Effector memory CD8-positive, alpha-beta T cell (primary cell): ENCODE measurements at regions not wholly inside any gene's neighbourhood (a gene's known extent, or its start where the extent isn't known, plus 50 kb on each side); places are given as distances from the start of the nearest gene placed in this dataset.

ENCODE experiments used
- ATAC-seq: fragments of 150-1000 bp; cut with Tn5 transposase; replicated peaks from 2 replicates; pipeline ENCODE4 v1.10.0; 2021; ENCODE audit warnings: mild to moderate bottlenecking, moderate library complexity
- DNase-seq, 3 experiments: peaks; one replicate each; pipeline ENCODE4 v3.0.0; 2021
- H3K27ac Mint-ChIP-seq, 2 donors: one replicate each; pipeline ENCODE4 v1.8.0; 2022; ENCODE audit warnings: mild to moderate bottlenecking in 2 of 2, mixed read lengths in 2 of 2, moderate library complexity in 2 of 2
- H3K27me3 Mint-ChIP-seq, 2 donors: one replicate each; pipeline ENCODE4 v1.8.0; 2022; ENCODE audit warnings: mixed read lengths in 2 of 2
- H3K36me3 Mint-ChIP-seq: one replicate; pipeline ENCODE4 v1.8.0; 2022; ENCODE audit warnings: mild to moderate bottlenecking, moderate library complexity, mixed read lengths; ENCODE audit not compliant: insufficient read depth
- H3K4me1 Mint-ChIP-seq, 2 donors: one replicate each; pipeline ENCODE4 v1.8.0; 2022; ENCODE audit warnings: low read depth in 2 of 2, mixed read lengths in 2 of 2
- H3K4me3 Mint-ChIP-seq, 2 donors: one replicate each; pipeline ENCODE4 v1.8.0; 2022; ENCODE audit warnings: mild to moderate bottlenecking in 2 of 2, mixed read lengths in 2 of 2, moderate library complexity in 2 of 2
- H3K9me3 Mint-ChIP-seq, 2 donors: one replicate each; pipeline ENCODE4 v1.8.0; 2022; ENCODE audit warnings: mixed read lengths in 2 of 2

DNA sequence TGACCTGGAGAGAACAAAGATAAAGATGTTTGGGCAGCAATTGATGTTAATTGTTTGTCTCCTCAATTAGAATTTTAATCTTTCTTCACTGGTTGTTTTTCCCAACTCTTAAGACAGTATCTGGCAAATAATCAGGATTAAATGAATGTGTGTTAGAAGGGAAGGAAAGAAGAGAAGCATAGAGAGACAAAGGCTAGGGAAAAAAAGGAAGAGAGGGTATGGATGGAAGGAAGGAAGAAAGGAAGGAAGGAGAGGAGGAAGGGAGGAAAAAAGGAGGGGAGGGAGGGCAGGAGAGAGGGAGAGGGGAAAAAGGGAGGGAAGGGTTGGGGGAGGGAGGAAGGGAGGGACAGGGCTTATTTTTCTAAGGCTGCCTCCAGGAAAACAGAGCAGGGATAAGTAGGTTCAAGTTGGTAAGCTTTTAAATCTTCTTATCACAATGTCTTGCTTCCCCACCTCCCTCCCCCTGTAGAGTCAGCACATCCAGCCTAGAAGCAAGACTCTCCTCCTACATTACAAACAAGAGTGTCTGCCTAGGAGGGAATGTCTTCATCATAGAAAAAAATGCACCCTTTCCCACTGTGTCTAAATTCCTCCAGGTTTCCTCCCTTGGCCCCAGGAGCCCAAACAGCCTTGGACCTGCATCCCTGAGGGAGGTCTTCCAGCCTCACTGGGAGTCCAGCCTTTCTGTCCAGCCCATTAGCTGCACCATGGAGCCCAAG lies 447.8 kb upstream of the JARID2 start:
- Mint-ChIP-seq H3K27ac (no peak overlapping the region), H3K9me3 (no peaks in the 10 kb centered on the region)
- ATAC-seq: no peak

DNA sequence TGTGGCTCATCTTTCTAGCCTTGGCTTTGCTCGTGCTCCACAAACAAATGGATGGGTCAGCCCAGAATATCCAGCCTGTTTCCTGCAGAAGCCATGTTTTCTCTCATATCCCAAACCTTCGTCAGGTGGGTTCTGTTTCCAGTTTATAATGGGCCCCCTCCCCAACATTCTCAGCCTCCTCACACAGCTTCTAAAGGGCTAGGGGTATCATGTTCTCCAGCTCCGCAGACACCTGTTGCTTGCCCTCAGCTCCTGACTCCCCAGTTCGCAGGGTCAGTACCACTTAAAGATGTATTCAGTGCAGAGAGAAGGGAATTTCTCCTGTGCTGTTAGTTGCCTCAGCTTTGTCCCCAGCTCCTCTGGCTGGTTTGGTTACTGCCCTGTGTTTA lies 447.3 kb upstream of the JARID2 start:
- H3K36me3 Mint-ChIP-seq: no peaks in the 10 kb centered on the region
- DNase-seq (no peak), ATAC-seq (no peak)
- no peak overlapping the region for H3K4me3 Mint-ChIP-seq
- H3K27me3 Mint-ChIP-seq: peaks cover 18 to 34% of the 10 kb centered on the region in 2 donors
- no peaks in the 10 kb centered on the region for H3K9me3 Mint-ChIP-seq
- H3K27ac Mint-ChIP-seq: no peak overlapping the region
- H3K4me1 Mint-ChIP-seq: peaks cover 0 to 7% of the 10 kb centered on the region in 2 donors

More for the DNA sequence above, 447.8 kb upstream of the JARID2 start:
- Mint-ChIP-seq H3K4me1 (peaks cover 0 to 6% of the 10 kb centered on the region in 2 donors), H3K4me3 (no peak overlapping the region), H3K27me3 (peaks cover 13 to 28% of the 10 kb centered on the region in 2 donors), H3K36me3 (no peaks in the 10 kb centered on the region)
- no peak for DNase-seq

DNA sequence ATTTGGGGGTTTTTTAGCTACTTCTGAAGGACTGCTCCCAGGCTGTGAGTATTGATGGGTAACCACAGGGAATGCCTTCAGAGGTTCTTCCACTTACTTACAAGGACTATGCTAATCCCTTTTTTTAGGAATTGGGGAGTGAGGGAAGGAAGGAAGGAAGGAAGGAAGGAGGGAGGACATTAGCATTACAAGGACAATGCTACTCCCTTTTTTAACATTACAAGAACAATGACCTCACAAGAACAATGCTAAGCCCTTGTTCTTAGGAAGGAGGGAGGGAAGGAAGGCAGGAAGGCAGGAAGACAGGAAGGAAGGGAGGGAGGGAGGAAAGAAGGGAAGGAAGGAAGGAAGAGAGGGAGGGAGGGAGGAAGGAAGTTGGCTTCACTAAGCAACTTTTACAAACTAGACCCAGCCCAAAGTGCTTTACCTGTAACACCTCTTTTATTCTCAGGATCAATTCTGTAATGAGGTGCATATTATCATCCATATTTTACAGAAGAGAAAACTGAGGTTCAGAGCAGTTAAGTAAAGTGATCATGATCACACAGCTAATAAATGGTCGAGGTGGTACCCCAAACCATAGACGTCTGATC lies 446.8 kb upstream of the JARID2 start:
- H3K4me1 Mint-ChIP-seq: peaks cover 0 to 7% of the 10 kb centered on the region in 2 donors
- no peak overlapping the region for H3K27ac Mint-ChIP-seq
- H3K27me3 Mint-ChIP-seq: peaks cover 19 to 39% of the 10 kb centered on the region in 2 donors
- ATAC-seq (no peak), DNase-seq (no peak)
- no peaks in the 10 kb centered on the region for H3K36me3 Mint-ChIP-seq
- H3K9me3 Mint-ChIP-seq: no peaks in the 10 kb centered on the region
- H3K4me3 Mint-ChIP-seq: no peak overlapping the region

DNA sequence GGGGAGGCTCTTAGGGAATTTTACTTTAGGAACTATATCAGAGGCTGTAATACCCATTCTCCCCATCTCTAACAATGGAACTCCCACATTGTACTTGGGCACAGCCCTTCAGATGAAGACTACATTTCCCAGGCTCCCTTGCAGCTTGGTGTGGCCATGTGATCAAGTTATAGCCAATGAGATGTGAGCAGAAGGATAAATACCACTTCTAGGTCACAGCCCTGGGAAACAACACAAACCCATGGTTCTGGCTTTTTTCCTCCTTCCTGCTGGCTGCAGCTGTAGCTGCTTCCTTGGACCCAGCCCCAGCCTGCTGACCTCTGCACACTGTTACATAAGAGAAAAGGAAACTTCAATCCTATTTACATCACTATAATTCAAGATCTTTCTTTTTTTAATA lies 445.9 kb upstream of the JARID2 start:
- H3K4me3 Mint-ChIP-seq: no peak overlapping the region
- ATAC-seq (peak; percentile 75), DNase-seq (peak in 1 of 3 experiments; percentile 3)
- H3K4me1 Mint-ChIP-seq: peaks cover 0 to 7% of the 10 kb centered on the region in 2 donors
- H3K27me3 Mint-ChIP-seq: peaks cover 19 to 39% of the 10 kb centered on the region in 2 donors
- H3K36me3 Mint-ChIP-seq: no peaks in the 10 kb centered on the region
- no peaks in the 10 kb centered on the region for H3K9me3 Mint-ChIP-seq
- no peak overlapping the region for H3K27ac Mint-ChIP-seq

DNA sequence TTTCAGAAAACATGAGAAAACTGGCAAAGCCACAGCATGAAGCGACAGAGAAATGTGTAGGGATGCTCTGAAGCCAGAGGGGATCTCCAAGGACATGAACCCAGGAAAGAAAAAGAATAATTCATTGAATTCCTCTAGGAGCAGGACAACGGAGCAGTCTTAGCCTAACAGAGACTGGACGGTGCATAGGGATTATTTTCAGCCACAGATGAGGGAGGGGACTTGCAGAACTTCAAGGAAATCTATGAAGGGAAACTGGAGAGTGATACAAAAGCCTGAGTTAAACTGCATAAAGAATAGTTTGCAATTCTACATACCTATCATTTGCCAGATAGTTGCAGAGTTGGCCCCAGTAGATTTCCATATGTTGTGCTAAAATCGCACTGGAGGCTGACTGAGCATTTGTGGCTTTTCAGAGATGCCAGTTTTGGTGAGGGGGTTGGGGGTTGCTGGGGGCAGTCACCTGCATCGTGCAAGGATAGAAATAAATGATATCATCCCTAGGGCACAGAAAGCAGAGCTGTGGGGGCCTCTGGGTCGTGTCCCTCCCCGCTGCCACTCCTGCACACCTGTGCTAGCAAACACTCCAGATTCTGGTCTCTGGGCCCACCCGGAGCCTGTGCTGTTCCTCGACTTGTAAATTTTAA lies 443.2 kb upstream of the JARID2 start:
- DNase-seq (no peak), ATAC-seq (no peak)
- H3K27me3 Mint-ChIP-seq: peaks cover 19 to 39% of the 10 kb centered on the region in 2 donors
- no peak overlapping the region for H3K27ac Mint-ChIP-seq
- no peaks in the 10 kb centered on the region for H3K9me3 Mint-ChIP-seq
- H3K36me3 Mint-ChIP-seq: no peaks in the 10 kb centered on the region
- no peak overlapping the region for H3K4me3 Mint-ChIP-seq
- H3K4me1 Mint-ChIP-seq: peaks cover 0 to 7% of the 10 kb centered on the region in 2 donors

DNA sequence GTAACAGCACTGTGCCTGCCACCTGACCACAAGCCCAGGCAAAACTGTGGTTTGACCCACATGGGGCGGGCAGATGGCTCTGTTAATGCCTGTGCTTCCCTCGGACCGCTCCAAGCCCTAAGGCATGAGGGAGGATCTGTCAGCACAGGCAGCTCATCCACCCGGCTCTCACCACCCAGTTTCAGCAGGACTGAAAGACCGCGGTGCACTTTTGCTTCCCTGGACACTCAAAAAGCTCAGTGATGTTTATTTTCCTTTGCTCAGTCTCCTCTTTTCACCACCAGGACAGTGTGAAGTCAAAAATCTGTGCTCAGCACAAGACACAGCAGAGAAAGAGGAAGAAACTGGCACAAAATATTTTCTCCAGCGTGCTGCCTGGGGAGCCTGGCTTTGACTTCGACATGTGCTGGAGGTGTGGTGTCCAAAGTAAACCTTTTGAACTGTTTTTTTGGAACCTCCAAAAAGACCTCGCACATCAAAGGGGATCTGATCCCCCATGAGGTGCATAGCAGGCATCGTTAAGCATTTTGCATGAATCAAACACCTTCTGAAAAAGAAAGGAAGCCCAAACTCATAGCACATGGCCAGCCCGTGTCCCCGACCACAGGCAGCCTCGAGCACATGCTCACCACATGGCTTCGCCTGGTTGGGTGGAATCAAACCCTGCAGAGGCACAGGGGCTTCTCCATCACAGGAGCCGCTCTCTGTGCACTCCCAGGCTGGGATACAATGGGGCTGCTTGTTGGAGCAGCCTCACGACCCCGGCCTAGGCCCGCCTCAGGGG lies 441.7 kb upstream of the JARID2 start:
- no peaks in the 10 kb centered on the region for H3K9me3 Mint-ChIP-seq
- DNase-seq (no peak), ATAC-seq (no peak)
- peaks cover 19 to 28% of the 10 kb centered on the region in 2 donors for H3K27me3 Mint-ChIP-seq
- H3K4me3 Mint-ChIP-seq: no peak overlapping the region
- no peak overlapping the region for H3K27ac Mint-ChIP-seq
- H3K36me3 Mint-ChIP-seq: no peaks in the 10 kb centered on the region
- H3K4me1 Mint-ChIP-seq: peaks cover 0 to 5% of the 10 kb centered on the region in 2 donors

DNA sequence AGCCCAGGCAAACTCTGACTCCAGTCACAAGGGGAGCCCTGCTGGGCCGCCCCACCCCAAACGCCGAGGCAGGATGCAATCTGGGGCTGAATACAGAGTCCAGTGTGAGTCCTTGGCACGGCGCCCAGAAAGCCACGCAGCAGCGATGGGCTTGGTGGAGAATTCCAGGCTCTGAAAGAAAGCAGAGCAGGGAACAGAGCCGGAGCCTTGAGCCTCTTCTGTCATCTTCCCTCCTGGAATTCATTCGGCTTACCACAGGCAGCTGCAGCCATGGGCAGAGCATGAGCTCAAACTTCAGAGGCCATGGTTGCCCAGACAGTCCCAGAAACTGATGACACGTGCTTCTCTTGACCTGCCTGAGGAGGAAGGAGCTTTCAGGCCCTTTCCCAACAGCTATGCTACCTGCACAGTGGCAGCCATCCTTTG lies 441.1 kb upstream of the JARID2 start:
- peaks cover 19 to 27% of the 10 kb centered on the region in 2 donors for H3K27me3 Mint-ChIP-seq
- DNase-seq (no peak), ATAC-seq (no peak)
- H3K36me3 Mint-ChIP-seq: no peaks in the 10 kb centered on the region
- no peak overlapping the region for H3K27ac Mint-ChIP-seq
- peaks cover 0 to 5% of the 10 kb centered on the region in 2 donors for H3K4me1 Mint-ChIP-seq
- no peak overlapping the region for H3K4me3 Mint-ChIP-seq
- H3K9me3 Mint-ChIP-seq: no peaks in the 10 kb centered on the region

DNA sequence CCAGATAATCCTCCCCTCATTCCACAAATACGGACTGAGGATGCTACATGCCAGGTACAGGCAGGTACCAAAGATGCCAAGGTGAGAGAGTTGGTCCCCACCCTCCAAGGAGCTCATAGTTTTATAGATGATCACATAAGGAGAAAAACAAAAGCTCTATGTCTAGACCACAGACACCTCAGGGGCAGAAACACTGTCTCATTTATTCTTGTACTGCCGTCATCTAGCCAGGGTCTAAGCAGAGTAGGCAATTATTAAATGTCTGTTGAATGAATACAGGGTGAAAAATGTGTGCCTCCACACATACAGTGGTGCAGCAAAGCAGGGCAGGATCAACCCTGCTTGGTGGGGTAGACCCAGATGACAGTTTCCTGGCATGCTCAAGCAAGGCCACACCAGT lies 439.8 kb upstream of the JARID2 start:
- Mint-ChIP-seq H3K36me3 (no peaks in the 10 kb centered on the region), H3K4me1 (peaks cover 0 to 1% of the 10 kb centered on the region in 2 donors), H3K9me3 (no peaks in the 10 kb centered on the region), H3K27ac (no peak overlapping the region), H3K27me3 (peaks cover 18 to 27% of the 10 kb centered on the region in 2 donors), H3K4me3 (no peak overlapping the region)
- DNase-seq (no peak), ATAC-seq (no peak)

DNA sequence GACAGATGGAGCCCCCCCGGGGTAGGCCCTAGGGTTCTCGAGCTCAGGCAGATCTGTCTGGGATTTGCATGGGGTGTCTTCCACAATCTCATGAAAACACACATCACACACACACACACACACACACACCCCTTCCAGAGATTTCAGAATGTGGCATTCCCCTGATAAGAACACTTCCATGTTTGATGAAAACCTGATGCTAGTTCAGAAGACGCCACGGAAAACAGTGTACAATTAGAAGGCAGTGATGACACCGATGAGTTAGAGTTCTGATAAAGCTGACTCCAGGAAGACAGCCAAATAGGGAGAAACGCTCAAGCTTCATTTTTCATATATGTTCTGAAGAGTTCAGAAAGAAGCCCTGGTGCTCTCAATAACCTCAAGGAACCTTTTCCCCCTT lies 438.7 kb upstream of the JARID2 start:
- peaks cover 0 to 1% of the 10 kb centered on the region in 2 donors for H3K4me1 Mint-ChIP-seq
- H3K27ac Mint-ChIP-seq: no peak overlapping the region
- peaks cover 11 to 18% of the 10 kb centered on the region in 2 donors for H3K27me3 Mint-ChIP-seq
- H3K36me3 Mint-ChIP-seq: no peaks in the 10 kb centered on the region
- no peaks in the 10 kb centered on the region for H3K9me3 Mint-ChIP-seq
- DNase-seq: no peak
- no peak for ATAC-seq
- H3K4me3 Mint-ChIP-seq: no peak overlapping the region

DNA sequence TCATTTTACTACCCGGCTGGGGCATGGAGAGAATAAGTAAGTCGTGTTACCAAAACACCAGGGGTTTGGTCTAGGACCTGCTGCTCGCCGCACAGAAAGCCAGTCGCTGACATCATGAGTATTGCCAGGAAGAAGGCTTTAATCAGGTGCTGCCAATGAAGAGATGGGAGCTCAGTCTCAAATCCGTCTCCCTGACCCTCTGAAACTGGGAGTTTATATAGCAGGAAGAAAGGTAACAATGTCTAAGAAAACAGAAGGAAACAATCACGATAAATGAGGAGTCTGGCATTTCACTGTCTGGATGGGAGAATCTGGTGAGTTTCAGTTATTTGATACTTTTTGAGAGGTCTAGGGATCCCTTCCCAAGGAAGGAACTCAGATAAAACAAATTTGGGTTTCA lies 437.9 kb upstream of the JARID2 start:
- Mint-ChIP-seq H3K36me3 (no peaks in the 10 kb centered on the region), H3K4me3 (no peak overlapping the region), H3K27me3 (peaks cover 6 to 12% of the 10 kb centered on the region in 2 donors), H3K9me3 (no peaks in the 10 kb centered on the region), H3K4me1 (peaks cover 0 to 1% of the 10 kb centered on the region in 2 donors), H3K27ac (no peak overlapping the region)
- DNase-seq: no peak
- no peak for ATAC-seq

DNA sequence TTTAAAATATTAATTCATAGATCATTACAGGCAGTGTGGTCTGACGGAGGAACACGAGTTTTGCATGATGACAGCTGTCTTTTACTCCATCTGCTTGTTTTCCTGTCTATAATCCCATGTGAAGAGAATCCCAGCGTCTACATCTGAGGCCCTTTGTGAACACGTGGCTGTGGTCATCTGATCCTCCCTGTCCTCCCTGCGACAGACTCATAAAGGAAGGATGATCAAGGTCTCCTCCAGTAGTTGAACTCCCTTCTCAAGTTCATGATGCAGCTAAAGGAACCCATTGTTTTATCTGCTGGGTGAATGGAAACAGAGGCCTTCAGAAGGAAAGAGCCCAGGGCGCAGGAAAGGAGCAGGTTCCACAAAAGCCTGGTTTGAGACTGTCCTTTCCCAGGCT lies 435.8 kb upstream of the JARID2 start:
- no peak overlapping the region for H3K27ac Mint-ChIP-seq
- no peaks in the 10 kb centered on the region for H3K4me1 Mint-ChIP-seq
- H3K27me3 Mint-ChIP-seq: peaks cover 0 to 6% of the 10 kb centered on the region in 2 donors
- H3K36me3 Mint-ChIP-seq: no peaks in the 10 kb centered on the region
- no peak for DNase-seq
- H3K9me3 Mint-ChIP-seq: no peaks in the 10 kb centered on the region
- ATAC-seq: no peak
- H3K4me3 Mint-ChIP-seq: no peak overlapping the region

DNA sequence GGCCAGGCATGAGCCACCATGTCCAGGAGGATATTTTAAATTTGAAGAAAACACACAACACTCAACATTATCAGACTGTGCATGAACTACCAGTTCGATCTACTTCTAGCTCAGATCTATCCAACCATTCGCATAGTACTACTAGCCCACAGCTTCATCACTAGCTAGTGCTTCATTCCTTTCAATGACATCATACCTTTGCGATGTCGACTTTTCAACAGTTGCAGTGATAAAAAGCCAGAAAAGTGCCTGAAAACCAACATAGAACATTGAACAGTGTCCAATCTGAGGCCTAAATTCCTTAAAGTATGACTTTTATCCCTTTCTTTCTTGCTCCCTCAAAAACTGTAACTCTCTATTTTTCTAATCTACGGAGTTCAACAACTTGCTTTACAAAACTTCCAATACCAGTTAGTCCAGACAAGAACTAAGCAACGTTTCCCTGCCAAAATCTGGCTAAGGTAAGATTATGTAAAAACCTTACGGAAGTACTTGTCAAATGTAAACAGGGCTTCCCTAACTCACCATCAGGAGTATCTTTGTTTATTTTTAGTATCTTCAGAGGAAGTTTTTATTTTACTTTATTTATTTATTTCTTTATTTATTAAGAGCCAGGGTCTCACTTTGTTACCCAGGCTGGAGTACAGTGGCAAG lies 434.0 kb upstream of the JARID2 start:
- Mint-ChIP-seq H3K4me3 (no peak overlapping the region), H3K9me3 (no peaks in the 10 kb centered on the region), H3K4me1 (no peaks in the 10 kb centered on the region), H3K27me3 (peaks cover 0 to 6% of the 10 kb centered on the region in 2 donors), H3K27ac (no peak overlapping the region), H3K36me3 (no peaks in the 10 kb centered on the region)
- DNase-seq: no peak
- no peak for ATAC-seq

DNA sequence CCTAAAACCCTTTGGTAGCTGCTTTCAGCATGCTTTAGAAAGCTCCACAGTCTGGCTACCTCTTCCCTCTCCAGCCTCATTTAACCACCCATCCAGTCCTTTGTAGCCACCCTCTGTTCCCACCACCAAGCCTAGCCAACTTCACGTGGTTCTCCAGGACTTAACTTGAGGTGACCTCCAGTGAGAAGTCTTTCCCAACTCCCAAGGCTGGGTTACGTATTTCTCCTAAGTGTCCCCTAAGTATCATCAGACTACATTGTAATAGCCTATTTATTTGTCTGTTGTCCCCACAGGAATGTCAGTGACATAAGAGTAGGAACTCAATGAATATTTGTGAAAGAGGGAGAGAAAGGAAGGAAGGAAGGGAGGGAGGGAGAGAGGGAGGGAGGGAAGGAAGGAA lies 431.9 kb upstream of the JARID2 start:
- H3K36me3 Mint-ChIP-seq: no peaks in the 10 kb centered on the region
- no peaks in the 10 kb centered on the region for H3K4me1 Mint-ChIP-seq
- ATAC-seq: no peak
- no peaks in the 10 kb centered on the region for H3K9me3 Mint-ChIP-seq
- no peak overlapping the region for H3K27ac Mint-ChIP-seq
- DNase-seq: no peak
- H3K27me3 Mint-ChIP-seq: peaks cover 0 to 6% of the 10 kb centered on the region in 2 donors
- no peak overlapping the region for H3K4me3 Mint-ChIP-seq
